HG02642 (cell line): ENCODE measurements at regions not wholly inside any gene's neighbourhood (a gene's known extent, or its start where the extent isn't known, plus 50 kb on each side); places are given as distances from the start of the nearest gene placed in this dataset.

Source experiments
- ATAC-seq: cut with Tn5 transposase; IDR thresholded peaks from one replicate; pipeline ENCODE4 v1.9.1; 2021; ENCODE audit warnings: mild to moderate bottlenecking; ENCODE audit not compliant: unreplicated experiment, poor library complexity

GRCh38 chr10:3892440-3893425 lies 107.7 kb upstream of the KLF6 start:
- ATAC-seq, result no peak

GRCh38 chr10:3891396-3891795 lies 106.4 kb upstream of the KLF6 start:
- ATAC-seq, result no peak

- no peak for ATAC-seq
Observed at GRCh38 chr10:3890602-3891352, 105.8 kb upstream of the KLF6 start.

- ATAC-seq, result no peak
Observed at GRCh38 chr10:3889961-3890522, 105.0 kb upstream of the KLF6 start.

- ATAC-seq, result peak; percentile 70
Observed at GRCh38 chr10:3887885-3888476, 103.0 kb upstream of the KLF6 start.

GRCh38 chr10:3887404-3887803 lies 102.4 kb upstream of the KLF6 start:
- peak; percentile 5 for ATAC-seq

- ATAC-seq, result no peak
Observed at GRCh38 chr10:3886641-3887251, 101.7 kb upstream of the KLF6 start.

- no peak for ATAC-seq
Observed at GRCh38 chr10:3886191-3886590, 101.2 kb upstream of the KLF6 start.

- no peak for ATAC-seq
Observed at GRCh38 chr10:3882855-3883254, 97.8 kb upstream of the KLF6 start.

GRCh38 chr10:3881622-3882021 lies 96.6 kb upstream of the KLF6 start:
- ATAC-seq, result no peak

- no peak for ATAC-seq
Observed at GRCh38 chr10:3879073-3879472, 94.1 kb upstream of the KLF6 start.

- no peak for ATAC-seq
Observed at GRCh38 chr10:3877211-3878000, 92.4 kb upstream of the KLF6 start.

- ATAC-seq, result no peak
Observed at GRCh38 chr10:3876350-3876962, 91.4 kb upstream of the KLF6 start.

GRCh38 chr10:3875842-3876235 lies 90.8 kb upstream of the KLF6 start:
- no peak for ATAC-seq

- ATAC-seq, result peak; percentile 70
Observed at GRCh38 chr10:3874990-3875841, 90.2 kb upstream of the KLF6 start.

GRCh38 chr10:3874610-3874989 lies 89.6 kb upstream of the KLF6 start:
- ATAC-seq, result peak; percentile 1

- peak; percentile 54 for ATAC-seq
Observed at GRCh38 chr10:3873728-3874461, 88.9 kb upstream of the KLF6 start.
